ENCODE measurements at regions not wholly inside any gene's neighbourhood (a gene's known extent, or its start where the extent isn't known, plus 50 kb on each side); places are given as distances from the start of the nearest gene placed in this dataset.

DNA sequence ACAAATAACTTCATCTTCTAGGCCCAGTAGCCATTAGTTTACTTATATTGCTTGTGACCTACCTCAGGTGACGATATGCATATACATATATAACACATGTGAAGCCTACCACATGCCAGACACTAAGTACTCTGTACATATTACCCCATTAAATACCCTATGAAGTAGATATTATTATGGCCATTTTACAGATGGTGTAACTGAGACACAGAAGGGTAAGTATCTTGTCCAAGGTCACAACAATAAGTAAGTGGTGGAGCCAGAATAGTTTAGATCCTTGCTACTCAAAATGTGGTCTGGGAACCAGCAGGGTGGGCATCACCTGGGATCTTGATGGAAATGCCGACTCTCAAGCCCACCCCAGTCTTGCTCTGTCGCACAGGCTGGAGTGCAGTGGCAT, 78.1 kb upstream of the RAPGEF2 start:
- TF ChIP-seq, protein P1, sequence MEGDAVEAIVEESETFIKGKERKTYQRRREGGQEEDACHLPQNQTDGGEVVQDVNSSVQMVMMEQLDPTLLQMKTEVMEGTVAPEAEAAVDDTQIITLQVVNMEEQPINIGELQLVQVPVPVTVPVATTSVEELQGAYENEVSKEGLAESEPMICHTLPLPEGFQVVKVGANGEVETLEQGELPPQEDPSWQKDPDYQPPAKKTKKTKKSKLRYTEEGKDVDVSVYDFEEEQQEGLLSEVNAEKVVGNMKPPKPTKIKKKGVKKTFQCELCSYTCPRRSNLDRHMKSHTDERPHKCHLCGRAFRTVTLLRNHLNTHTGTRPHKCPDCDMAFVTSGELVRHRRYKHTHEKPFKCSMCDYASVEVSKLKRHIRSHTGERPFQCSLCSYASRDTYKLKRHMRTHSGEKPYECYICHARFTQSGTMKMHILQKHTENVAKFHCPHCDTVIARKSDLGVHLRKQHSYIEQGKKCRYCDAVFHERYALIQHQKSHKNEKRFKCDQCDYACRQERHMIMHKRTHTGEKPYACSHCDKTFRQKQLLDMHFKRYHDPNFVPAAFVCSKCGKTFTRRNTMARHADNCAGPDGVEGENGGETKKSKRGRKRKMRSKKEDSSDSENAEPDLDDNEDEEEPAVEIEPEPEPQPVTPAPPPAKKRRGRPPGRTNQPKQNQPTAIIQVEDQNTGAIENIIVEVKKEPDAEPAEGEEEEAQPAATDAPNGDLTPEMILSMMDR (conservative IDR thresholded peaks at IDR 0.05): no peak
- no peak overlapping the region for H3K4me3 Mint-ChIP-seq
- H3K9ac ChIP-seq (ENCODE audit: extremely low read depth, low read length, poor library complexity, severe bottlenecking): no peak overlapping the region
- no peaks in the 10 kb centered on the region for H3K36me3 Mint-ChIP-seq (ENCODE audit: low read depth)
- H3K27me3 ChIP-seq (ENCODE audit: control insufficient read depth, insufficient read depth, low read length, poor library complexity, severe bottlenecking): peaks cover 24% of the 10 kb centered on the region
- H3K4me1 Mint-ChIP-seq: peaks cover 20% of the 10 kb centered on the region
- 94% methylated on average over 2 to 3 of the region's 3 CpGs for WGBS, 2 experiments (ENCODE audit: insufficient coverage in 1 of 2, insufficient read length in 1 of 2)
- no peak for DNase-seq
- H3K27ac Mint-ChIP-seq: no peak overlapping the region
- no peak overlapping the region for H3K27ac ChIP-seq (ENCODE audit: low read depth, low read length)
- no peaks in the 10 kb centered on the region for H3K36me3 ChIP-seq (ENCODE audit: control insufficient read depth, insufficient read depth, low read length)
- H3K9me3 ChIP-seq (ENCODE audit: control insufficient read depth, low read length): no peaks in the 10 kb centered on the region
- peaks cover 3% of the 10 kb centered on the region for H3K4me1 ChIP-seq (ENCODE audit: control insufficient read depth, insufficient read depth, low read length)
- H3K4me3 ChIP-seq (ENCODE audit: low read length): no peak overlapping the region
- H3K27me3 Mint-ChIP-seq (ENCODE audit: insufficient read depth): peaks cover 6% of the 10 kb centered on the region
- H3K9me3 Mint-ChIP-seq: no peaks in the 10 kb centered on the region

- DNase-seq: no peak
- no peak overlapping the region for H3K27ac ChIP-seq (ENCODE audit: low read depth, low read length)
- H3K4me1 Mint-ChIP-seq: peaks cover 20% of the 10 kb centered on the region
- no peaks in the 10 kb centered on the region for H3K9me3 Mint-ChIP-seq
- no peaks in the 10 kb centered on the region for H3K27me3 Mint-ChIP-seq (ENCODE audit: insufficient read depth)
- H3K4me3 ChIP-seq (ENCODE audit: low read length): no peak overlapping the region
- H3K27ac Mint-ChIP-seq: no peak overlapping the region
- H3K36me3 ChIP-seq (ENCODE audit: control insufficient read depth, insufficient read depth, low read length): no peaks in the 10 kb centered on the region
- no peak overlapping the region for H3K4me3 Mint-ChIP-seq
- H3K36me3 Mint-ChIP-seq (ENCODE audit: low read depth): no peaks in the 10 kb centered on the region
- no peaks in the 10 kb centered on the region for H3K9me3 ChIP-seq (ENCODE audit: control insufficient read depth, low read length)
- peaks cover 13% of the 10 kb centered on the region for H3K27me3 ChIP-seq (ENCODE audit: control insufficient read depth, insufficient read depth, low read length, poor library complexity, severe bottlenecking)
- H3K4me1 ChIP-seq (ENCODE audit: control insufficient read depth, insufficient read depth, low read length): peaks cover 3% of the 10 kb centered on the region
- H3K9ac ChIP-seq (ENCODE audit: extremely low read depth, low read length, poor library complexity, severe bottlenecking): no peak overlapping the region
- TF ChIP-seq, protein P1 (conservative IDR thresholded peaks at IDR 0.05): no peak
These were observed 76.5 kb upstream of the RAPGEF2 start for GRCh38 chr4:159026329-159026728.

DNA sequence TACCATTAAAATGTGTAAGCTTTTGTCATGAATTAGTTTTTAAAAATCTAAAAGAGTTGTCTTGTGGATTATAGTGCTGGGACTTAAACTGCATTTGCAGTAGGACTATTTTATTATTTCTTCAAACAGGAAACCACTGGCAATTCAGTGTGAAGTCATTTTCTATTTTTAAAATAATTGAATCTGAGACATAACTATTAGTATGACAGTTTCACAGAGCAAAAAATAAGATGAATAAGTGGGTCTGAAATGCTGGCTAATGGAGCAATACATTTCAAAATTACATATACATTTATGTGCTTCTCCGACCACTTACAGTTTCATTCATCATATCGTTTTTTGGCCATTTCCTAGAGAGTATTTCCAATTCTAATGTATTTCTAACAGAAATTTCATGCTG, 75.3 kb upstream of the RAPGEF2 start:
- H3K36me3 ChIP-seq (ENCODE audit: control insufficient read depth, insufficient read depth, low read length): no peaks in the 10 kb centered on the region
- Mint-ChIP-seq H3K27ac (no peak overlapping the region), H3K27me3 (ENCODE audit: insufficient read depth) (no peaks in the 10 kb centered on the region), H3K36me3 (ENCODE audit: low read depth) (no peaks in the 10 kb centered on the region), H3K9me3 (no peaks in the 10 kb centered on the region), H3K4me3 (no peak overlapping the region), H3K4me1 (peaks cover 14% of the 10 kb centered on the region)
- H3K27ac ChIP-seq (ENCODE audit: low read depth, low read length): no peak overlapping the region
- WGBS, 2 experiments (ENCODE audit: insufficient coverage in 1 of 2, insufficient read length in 1 of 2): 89% methylated on average over 2 of the region's 2 CpGs; no CpG with 5 or more reads in 1 of the 2 experiments
- no peak overlapping the region for H3K9ac ChIP-seq (ENCODE audit: extremely low read depth, low read length, poor library complexity, severe bottlenecking)
- no peaks in the 10 kb centered on the region for H3K9me3 ChIP-seq (ENCODE audit: control insufficient read depth, low read length)
- TF ChIP-seq, protein P1 (conservative IDR thresholded peaks at IDR 0.05): no peak
- H3K27me3 ChIP-seq (ENCODE audit: control insufficient read depth, insufficient read depth, low read length, poor library complexity, severe bottlenecking): peaks cover 6% of the 10 kb centered on the region
- H3K4me1 ChIP-seq (ENCODE audit: control insufficient read depth, insufficient read depth, low read length): peaks cover 3% of the 10 kb centered on the region
- H3K4me3 ChIP-seq (ENCODE audit: low read length): no peak overlapping the region
- DNase-seq: no peak
